GM23338 (cell line): ENCODE measurements at regions not wholly inside any gene's neighbourhood (a gene's known extent, or its start where the extent isn't known, plus 50 kb on each side); places are given as distances from the start of the nearest gene placed in this dataset.

Experiments used
- CREB1 ChIP-seq: fragments of 250-450 bp; sonication (Bioruptor Pico); IDR thresholded peaks from 2 replicates; pipeline ENCODE4 v1.5.0; 2020; ENCODE audit warnings: low read depth, mild to moderate bottlenecking, moderate library complexity
- EZH2 ChIP-seq: fragments of 200-600 bp; sonication (generic); IDR thresholded peaks from one replicate; pipeline ENCODE4 v1.8.0; 2017; ENCODE audit warnings: antibody characterized with exemption, mild to moderate bottlenecking, low read depth; ENCODE audit not compliant: unreplicated experiment
- EZH2phosphoT487 ChIP-seq: fragments of 200-600 bp; sonication (generic); IDR thresholded peaks from one replicate; pipeline ENCODE4 v1.8.1; 2018; ENCODE audit warnings: antibody characterized with exemption; ENCODE audit not compliant: unreplicated experiment
- POLR2AphosphoS5 ChIP-seq: IDR thresholded peaks from 2 replicates; pipeline ENCODE4 v1.6.1; 2016; ENCODE audit warnings: antibody characterized with exemption, low read depth
- TF ChIP-seq, protein P1 (sequence below), 2 experiments: fragments of 200-600 bp in 1 of 2; sonication (generic) in 1 of 2; conservative IDR thresholded peaks; 2 replicates each; pipeline versions ENCODE4 v1.5.1 to v1.6.1; 2016 to 2017; ENCODE audit warnings: antibody characterized with exemption in 2 of 2, low read depth in 2 of 2, mild to moderate bottlenecking in 2 of 2, moderate library complexity in 1 of 2
- TF ChIP-seq, protein P2 (sequence below): IDR thresholded peaks from one replicate; pipeline ENCODE4 v1.6.1; 2018; ENCODE audit warnings: antibody characterized with exemption; ENCODE audit not compliant: unreplicated experiment

DNA sequence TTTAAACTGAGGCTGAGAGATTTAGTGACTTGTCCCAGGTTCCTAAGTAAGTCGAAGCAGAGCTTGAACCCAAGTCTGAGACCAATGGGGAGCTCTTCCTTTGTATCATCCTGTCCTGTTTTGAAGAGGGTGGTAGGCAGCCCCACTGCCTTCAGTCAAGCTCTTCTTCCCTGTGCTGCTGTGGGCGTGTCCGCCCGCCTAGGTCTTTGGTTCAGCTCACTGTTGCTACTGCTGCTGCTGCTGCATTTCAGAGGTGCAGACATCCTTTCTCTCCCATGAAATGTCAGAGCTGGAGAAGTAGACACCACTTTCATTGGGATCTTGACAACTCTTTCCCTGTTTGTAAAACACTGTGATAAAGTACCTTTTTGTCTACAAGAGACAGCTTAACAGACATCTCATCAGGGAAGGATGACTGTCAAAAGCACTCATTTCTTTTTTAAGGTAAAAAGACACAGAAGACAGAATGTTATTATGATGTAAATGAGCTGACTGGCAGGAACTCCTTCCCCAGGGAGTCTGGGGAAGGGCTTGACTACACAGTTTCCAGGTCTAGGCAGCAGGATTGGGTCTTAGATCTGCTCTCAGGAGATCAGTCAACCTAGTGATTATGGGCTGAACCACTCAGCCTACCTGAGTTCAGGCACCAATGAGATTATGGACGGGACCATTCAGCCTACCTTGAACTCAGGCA is 91.7 kb upstream of the TRIB2 start:
- TF ChIP-seq, protein P1, sequence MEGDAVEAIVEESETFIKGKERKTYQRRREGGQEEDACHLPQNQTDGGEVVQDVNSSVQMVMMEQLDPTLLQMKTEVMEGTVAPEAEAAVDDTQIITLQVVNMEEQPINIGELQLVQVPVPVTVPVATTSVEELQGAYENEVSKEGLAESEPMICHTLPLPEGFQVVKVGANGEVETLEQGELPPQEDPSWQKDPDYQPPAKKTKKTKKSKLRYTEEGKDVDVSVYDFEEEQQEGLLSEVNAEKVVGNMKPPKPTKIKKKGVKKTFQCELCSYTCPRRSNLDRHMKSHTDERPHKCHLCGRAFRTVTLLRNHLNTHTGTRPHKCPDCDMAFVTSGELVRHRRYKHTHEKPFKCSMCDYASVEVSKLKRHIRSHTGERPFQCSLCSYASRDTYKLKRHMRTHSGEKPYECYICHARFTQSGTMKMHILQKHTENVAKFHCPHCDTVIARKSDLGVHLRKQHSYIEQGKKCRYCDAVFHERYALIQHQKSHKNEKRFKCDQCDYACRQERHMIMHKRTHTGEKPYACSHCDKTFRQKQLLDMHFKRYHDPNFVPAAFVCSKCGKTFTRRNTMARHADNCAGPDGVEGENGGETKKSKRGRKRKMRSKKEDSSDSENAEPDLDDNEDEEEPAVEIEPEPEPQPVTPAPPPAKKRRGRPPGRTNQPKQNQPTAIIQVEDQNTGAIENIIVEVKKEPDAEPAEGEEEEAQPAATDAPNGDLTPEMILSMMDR (conservative IDR thresholded peaks at IDR 0.05; ENCODE audit: low read depth in 2 of 2): no peak
- no peak for TF ChIP-seq POLR2AphosphoS5
- no peak for TF ChIP-seq EZH2
- TF ChIP-seq, protein P2, sequence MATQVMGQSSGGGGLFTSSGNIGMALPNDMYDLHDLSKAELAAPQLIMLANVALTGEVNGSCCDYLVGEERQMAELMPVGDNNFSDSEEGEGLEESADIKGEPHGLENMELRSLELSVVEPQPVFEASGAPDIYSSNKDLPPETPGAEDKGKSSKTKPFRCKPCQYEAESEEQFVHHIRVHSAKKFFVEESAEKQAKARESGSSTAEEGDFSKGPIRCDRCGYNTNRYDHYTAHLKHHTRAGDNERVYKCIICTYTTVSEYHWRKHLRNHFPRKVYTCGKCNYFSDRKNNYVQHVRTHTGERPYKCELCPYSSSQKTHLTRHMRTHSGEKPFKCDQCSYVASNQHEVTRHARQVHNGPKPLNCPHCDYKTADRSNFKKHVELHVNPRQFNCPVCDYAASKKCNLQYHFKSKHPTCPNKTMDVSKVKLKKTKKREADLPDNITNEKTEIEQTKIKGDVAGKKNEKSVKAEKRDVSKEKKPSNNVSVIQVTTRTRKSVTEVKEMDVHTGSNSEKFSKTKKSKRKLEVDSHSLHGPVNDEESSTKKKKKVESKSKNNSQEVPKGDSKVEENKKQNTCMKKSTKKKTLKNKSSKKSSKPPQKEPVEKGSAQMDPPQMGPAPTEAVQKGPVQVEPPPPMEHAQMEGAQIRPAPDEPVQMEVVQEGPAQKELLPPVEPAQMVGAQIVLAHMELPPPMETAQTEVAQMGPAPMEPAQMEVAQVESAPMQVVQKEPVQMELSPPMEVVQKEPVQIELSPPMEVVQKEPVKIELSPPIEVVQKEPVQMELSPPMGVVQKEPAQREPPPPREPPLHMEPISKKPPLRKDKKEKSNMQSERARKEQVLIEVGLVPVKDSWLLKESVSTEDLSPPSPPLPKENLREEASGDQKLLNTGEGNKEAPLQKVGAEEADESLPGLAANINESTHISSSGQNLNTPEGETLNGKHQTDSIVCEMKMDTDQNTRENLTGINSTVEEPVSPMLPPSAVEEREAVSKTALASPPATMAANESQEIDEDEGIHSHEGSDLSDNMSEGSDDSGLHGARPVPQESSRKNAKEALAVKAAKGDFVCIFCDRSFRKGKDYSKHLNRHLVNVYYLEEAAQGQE: no peak
- TF ChIP-seq CREB1: no peak
- TF ChIP-seq EZH2phosphoT487: no peak
